Retinal pigment epithelial cell (primary cell): ENCODE measurements at regions not wholly inside any gene's neighbourhood (a gene's known extent, or its start where the extent isn't known, plus 50 kb on each side); places are given as distances from the start of the nearest gene placed in this dataset.

Experiments used
- DNase-seq: peaks from one replicate; pipeline ENCODE4 v3.0.0-alpha.2; 2010; ENCODE audit warnings: low read depth
- H3K4me3 ChIP-seq: 2 replicates; pipeline ENCODE4 v1.5.1; 2011; ENCODE audit warnings: mild to moderate bottlenecking, low read length, control low read depth, moderate library complexity
- TF ChIP-seq, protein P1 (sequence below): conservative IDR thresholded peaks from 2 replicates; pipeline ENCODE4 v1.5.1; 2011; ENCODE audit warnings: low read depth, low read length, control low read depth, inconsistent platforms

DNA sequence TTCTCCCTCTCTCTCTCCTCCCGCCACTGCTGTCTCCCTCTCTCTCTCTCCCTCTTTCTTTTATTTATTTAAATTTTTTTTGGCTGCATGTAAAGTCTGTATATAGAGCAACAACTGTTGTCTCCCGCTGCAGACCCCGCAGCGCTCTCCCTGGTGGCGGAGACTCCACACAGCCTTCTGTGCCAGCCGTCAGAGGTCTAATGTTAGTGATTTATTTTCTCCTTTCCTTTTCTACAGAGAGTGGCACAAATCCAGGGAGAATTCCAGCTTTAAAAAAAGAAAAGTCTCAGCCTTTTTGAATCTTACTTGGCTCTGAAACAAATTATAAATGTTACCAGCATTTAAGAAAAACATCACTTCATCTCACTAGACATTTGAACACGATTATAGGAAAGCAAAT is 106.2 kb downstream of the FAM9B start:
- TF ChIP-seq, protein P1, sequence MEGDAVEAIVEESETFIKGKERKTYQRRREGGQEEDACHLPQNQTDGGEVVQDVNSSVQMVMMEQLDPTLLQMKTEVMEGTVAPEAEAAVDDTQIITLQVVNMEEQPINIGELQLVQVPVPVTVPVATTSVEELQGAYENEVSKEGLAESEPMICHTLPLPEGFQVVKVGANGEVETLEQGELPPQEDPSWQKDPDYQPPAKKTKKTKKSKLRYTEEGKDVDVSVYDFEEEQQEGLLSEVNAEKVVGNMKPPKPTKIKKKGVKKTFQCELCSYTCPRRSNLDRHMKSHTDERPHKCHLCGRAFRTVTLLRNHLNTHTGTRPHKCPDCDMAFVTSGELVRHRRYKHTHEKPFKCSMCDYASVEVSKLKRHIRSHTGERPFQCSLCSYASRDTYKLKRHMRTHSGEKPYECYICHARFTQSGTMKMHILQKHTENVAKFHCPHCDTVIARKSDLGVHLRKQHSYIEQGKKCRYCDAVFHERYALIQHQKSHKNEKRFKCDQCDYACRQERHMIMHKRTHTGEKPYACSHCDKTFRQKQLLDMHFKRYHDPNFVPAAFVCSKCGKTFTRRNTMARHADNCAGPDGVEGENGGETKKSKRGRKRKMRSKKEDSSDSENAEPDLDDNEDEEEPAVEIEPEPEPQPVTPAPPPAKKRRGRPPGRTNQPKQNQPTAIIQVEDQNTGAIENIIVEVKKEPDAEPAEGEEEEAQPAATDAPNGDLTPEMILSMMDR: no peak
- no peak for DNase-seq
- no peak overlapping the region for H3K4me3 ChIP-seq

DNA sequence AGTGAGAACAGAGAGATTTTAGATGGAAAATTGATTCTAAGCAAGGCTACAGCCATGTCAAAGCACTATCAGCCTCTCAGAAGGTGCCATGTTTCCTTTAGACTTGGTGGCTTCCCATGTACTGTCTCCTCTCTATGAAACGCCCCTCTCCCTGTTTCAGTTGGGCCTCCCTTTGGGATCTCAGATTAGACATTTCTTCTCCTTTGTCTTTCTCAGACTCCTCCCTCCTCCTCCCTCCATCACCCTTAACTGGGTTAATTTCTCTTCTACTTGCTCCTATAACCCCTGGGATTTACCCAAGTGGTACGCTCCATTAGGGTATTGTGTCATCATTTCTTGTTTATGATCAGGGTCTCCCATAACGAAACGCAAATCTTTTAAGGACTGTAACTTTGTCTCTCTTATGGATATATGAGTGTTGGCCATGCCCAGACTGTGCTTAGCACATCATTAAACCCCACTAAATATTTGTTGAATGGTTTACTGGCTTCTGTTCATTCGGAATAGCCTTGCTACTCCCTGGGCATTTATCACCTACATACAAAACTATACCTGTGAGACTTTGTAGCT is 106.8 kb downstream of the FAM9B start:
- TF ChIP-seq, protein P1: no peak
- no peak overlapping the region for H3K4me3 ChIP-seq
- DNase-seq: no peak

DNA sequence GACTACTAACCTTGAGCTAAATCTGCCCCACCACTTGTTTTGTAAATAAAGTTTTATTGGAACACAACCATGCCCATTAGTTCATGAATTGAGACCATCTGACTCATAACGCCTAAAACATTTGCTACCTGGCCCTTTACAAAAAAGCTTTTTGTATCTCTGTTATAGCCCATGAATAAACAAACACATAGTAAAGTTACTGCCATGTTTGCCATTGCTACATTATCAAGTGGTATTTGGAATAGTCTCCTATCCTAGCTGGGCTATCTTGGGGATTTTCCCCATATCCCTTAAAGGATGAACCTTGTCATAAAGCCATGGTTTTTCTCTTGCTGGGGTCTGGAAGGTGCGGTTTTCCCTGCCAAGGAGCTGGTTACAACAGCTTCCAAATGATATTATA is 112.3 kb downstream of the FAM9B start:
- no peak for DNase-seq
- TF ChIP-seq, protein P1: no peak
- H3K4me3 ChIP-seq: no peak overlapping the region

DNA sequence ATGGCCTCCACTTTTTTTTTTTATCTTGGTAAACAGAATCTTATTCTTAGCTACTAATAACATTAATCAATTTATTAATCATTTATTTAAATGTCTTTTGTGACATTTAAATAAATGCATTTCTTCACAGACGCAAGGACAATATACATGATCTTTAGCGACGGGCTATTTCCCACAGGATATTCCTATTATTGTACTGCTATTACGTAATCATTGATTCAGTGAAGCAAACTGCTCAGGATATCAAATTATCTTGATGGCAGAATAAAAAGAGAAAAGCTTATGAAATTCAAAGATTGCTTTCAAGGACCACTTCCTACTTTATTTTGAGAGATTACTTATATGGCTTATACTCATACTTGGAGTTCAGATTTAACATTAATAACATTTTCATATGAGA is 114.1 kb downstream of the FAM9B start:
- TF ChIP-seq, protein P1: no peak

DNA sequence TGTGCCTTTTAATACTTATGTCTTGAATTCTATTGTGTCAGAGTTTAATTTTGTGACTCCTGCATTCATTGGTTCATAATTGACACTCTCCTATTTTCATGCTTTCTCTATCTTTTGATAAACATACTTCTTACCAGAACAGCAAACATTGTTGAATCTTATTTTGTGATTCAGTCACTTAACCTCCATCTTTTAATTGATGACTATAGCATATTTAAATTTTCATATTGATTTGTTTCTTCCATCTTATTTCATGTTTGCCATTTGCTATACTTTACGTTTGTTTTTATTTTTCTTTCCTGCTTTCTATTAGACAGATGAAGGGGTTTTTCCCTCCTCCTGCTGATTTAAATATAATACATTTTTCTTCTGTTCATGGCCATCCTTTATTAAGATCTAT is 115.5 kb upstream of the FAM9A start:
- DNase-seq: no peak
- TF ChIP-seq, protein P1: no peak
- H3K4me3 ChIP-seq: no peak overlapping the region

More for the DNA sequence above, 114.1 kb downstream of the FAM9B start:
- no peak overlapping the region for H3K4me3 ChIP-seq
- no peak for DNase-seq

DNA sequence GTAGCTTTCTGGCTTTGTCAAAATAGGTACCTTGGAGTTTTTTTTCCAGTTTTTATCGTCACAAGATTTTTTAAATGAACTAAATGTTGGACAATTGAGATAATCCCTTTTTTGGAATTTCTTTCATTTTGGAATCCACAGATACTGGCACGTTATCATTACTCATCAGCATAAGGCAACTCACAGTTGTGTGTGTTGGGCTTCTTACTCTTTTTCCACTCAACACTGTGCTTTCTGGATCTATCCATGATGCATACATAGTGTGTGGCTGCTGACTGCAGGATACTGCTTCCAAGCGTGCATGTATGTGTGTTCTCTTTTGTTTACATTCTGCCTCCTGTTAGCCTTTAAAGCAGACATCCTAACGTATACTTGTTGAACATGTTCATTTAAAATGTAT is 113.5 kb upstream of the FAM9A start:
- TF ChIP-seq, protein P1: no peak
- H3K4me3 ChIP-seq: no peak overlapping the region
- no peak for DNase-seq

DNA sequence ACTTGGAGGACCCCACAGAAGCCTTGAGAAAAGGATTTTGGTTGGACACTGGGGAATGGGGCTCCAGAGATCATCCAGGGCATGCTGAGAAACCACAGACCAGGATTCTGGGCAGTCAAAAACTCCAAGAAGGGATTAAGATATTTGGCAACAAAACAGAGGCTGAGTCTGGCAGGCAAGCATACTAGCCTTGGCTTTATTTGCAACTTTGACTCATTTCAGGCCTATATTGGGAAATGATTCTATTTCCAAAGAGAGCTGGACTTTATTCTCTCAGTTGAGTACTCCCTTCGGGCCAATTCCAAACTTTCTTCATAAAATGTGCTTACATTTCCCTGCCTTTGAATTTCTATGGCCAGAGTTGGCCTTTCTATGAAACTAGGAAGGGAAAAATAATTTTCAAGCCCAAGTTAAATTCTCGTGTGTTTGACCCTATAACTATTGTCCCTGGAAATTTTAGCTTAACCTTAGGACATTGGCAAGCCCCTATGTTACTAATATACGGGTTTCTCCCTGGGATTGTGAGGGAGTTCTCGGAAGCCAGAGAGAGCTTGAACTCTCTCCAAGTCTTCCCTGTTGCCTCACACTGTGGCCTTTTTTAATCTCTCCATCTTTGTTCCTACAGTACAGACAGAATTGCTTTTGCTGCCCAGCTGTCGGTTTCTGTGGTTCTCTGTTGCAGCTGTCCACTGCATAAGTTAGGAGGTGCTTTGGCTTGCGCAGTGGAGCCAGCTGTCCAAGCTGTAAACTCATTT is 112.6 kb upstream of the FAM9A start:
- H3K4me3 ChIP-seq: no peak overlapping the region
- TF ChIP-seq, protein P1: no peak
- DNase-seq: peak; percentile 32
